ENCODE measurements at regions not wholly inside any gene's neighbourhood (a gene's known extent, or its start where the extent isn't known, plus 50 kb on each side); places are given as distances from the start of the nearest gene placed in this dataset.
"Not testable (repeated sequence)": the region's sequence is repeated elsewhere in the genome, so short reads cannot be mapped to it uniquely, and the experiment has no call there.

DNA sequence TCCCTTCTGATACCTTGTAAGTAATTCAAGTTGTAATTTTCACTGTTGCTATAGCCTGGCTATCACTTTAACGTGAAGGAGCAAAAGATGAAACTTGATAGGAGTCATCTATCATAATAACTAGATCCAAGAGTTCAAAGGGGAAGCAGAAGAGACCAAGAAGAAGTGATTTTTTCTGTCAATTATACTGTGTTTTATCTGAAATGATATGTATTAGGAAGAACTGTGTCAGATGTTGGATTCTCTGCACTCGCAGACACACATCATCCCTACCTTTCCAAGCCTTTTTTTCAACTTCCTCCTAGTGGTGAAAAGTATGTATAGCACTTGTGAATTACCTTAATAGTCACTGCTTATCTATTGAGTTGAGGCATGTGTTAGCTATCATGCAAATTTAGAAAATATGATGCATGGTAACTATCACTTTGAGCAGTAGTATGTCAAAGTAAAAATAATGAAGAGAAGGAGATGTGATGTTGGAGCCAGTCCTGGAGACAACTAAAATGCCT, 864.2 kb downstream of the PRIM2 start:
- not testable (repeated sequence) for H3K4me1 Mint-ChIP-seq, ATAC-seq, DNase-seq

DNA sequence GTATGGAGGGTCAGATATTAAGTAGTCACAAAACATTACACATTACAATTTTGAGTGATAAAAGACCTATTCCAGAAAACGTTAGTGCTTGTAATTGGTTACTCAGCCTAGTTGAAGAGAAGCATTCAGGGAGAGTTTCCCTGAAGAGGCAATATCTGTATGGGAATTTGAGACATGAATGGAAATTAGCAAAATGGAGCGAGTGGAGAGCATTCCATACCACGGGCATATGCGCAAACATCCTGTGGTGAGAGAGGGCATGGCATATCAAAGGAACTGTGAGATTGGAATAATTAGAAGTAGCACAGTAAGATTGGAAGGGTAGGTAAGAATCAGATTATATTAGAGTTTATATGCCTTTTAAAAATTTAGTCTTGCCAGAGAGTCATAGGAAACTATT, 867.9 kb downstream of the PRIM2 start:
- ATAC-seq; DNase-seq; H3K27ac Mint-ChIP-seq; H3K9me3 Mint-ChIP-seq; H3K4me3 Mint-ChIP-seq; H3K27me3 Mint-ChIP-seq; H3K4me1 Mint-ChIP-seq; H3K36me3 Mint-ChIP-seq (ENCODE audit: low read depth): not testable (repeated sequence)

More for the DNA sequence above, 864.2 kb downstream of the PRIM2 start:
- H3K27me3 Mint-ChIP-seq; H3K36me3 Mint-ChIP-seq (ENCODE audit: low read depth); H3K9me3 Mint-ChIP-seq; H3K27ac Mint-ChIP-seq; H3K4me3 Mint-ChIP-seq: not testable (repeated sequence)

DNA sequence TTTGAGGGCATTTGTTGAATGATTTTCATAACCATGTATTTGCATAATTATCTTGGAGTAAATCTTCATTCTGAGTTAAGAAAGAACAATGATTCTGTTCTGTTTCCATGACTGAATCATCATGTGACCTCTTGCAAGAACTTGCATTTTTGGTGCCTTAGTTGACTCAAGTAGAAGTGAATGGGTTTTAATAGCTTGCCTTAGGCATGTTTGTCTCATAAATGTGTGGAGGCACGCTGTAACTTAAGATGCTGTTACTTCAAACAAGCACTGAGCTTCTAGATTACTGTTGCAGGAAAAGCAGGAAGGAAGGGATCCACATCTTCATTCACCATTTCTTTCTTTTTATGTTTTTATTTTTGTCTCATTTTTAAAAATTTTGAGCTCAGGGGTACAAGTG, 875.8 kb downstream of the PRIM2 start:
- not testable (repeated sequence) for H3K9me3 Mint-ChIP-seq; H3K27me3 Mint-ChIP-seq; ATAC-seq; H3K4me3 Mint-ChIP-seq; H3K27ac Mint-ChIP-seq; H3K4me1 Mint-ChIP-seq; H3K36me3 Mint-ChIP-seq (ENCODE audit: low read depth); DNase-seq

DNA sequence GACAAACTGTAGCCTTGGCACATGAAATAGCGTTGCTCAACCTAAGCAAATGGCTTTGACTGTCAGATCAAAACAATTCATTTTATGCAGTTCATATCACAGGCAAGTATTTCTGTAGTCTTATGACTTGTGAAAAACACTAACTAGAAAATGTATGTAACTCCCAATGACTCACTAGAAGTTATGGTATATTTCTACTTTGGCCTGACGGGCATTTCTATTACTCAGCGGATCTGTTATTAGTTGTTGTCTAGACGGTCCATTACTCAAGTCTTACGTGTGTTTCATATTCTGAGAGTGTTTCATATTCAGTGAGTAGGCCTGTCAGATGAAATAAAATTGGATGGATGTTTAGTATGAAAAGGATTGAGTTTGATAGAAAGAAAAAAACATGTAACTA, 880.9 kb downstream of the PRIM2 start:
- H3K36me3 Mint-ChIP-seq (ENCODE audit: low read depth), result no peaks in the 10 kb centered on the region
- no peaks in the 10 kb centered on the region for H3K9me3 Mint-ChIP-seq
- ATAC-seq (no peak), DNase-seq (no peak)
- no peaks in the 10 kb centered on the region for H3K27me3 Mint-ChIP-seq
- H3K4me3 Mint-ChIP-seq, result no peak overlapping the region
- H3K4me1 Mint-ChIP-seq, result no peaks in the 10 kb centered on the region
- H3K27ac Mint-ChIP-seq, result no peak overlapping the region

DNA sequence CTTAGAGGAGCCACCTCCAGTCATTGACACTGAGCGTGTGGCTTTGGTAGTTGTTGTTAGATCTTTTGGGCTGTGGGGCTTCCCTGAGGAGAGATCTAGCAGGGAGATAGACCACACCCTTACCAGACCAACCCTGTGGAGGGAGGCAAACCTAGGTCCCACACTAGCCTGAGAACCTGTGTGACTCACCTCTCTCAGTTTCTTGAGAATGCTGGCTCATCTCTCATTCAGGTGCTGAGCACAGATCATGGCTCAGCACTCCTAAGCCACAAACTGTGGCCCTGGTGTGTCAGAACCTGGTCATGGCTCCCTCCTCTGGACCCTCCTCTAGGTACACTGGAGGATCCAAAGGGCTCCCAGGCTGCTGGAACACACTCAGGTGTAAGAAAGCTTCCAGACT, 919.7 kb downstream of the PRIM2 start:
- H3K4me3 Mint-ChIP-seq; H3K4me1 Mint-ChIP-seq; DNase-seq; H3K36me3 Mint-ChIP-seq (ENCODE audit: low read depth); H3K27ac Mint-ChIP-seq; H3K27me3 Mint-ChIP-seq; ATAC-seq: not testable (repeated sequence)
- H3K9me3 Mint-ChIP-seq, result peaks cover 15% of the 10 kb centered on the region

DNA sequence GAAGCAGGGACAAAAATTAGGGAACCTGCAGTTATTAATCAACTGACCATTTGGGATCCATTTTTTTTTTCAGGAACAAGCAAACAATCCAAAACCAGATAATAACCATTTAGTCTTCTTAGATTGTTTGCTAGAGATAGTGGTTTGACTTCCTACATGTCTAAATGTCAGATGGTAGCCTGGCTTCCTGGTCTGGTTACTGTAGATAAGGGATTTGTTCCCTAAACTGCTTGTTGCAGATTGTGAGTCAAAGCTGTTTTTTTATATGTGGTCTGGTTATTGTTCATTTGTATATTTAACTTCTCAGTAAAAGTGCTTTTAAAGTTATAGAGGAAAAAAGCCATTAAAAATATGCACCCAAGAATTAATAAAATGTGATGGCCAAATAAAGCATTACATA, 921.0 kb downstream of the PRIM2 start:
- not testable (repeated sequence) for DNase-seq; H3K36me3 Mint-ChIP-seq (ENCODE audit: low read depth); H3K4me1 Mint-ChIP-seq; H3K4me3 Mint-ChIP-seq; H3K27me3 Mint-ChIP-seq; H3K27ac Mint-ChIP-seq; ATAC-seq
- H3K9me3 Mint-ChIP-seq, result peaks cover 13% of the 10 kb centered on the region

DNA sequence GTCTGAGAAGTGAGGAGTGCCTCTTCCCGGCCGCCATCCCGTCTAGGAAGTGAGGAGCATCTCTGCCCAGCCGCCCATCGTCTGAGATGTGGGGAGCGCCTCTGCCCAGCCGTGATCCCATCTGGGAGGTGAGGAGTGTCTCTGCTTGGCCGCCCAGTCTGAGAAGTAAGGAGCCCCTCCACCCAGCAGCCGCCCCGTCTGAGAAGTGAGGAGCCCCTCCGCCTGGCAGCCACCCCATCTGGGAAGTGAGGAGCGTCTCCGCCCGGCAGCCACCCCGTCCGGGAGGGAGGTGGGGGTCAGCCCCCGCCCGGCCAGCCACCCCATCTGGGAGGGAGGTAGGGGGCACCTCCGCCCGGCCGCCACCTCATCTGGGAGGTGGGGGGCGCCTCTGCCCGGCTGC, 940.2 kb downstream of the PRIM2 start:
- not testable (repeated sequence) for H3K4me1 Mint-ChIP-seq; ATAC-seq; H3K27ac Mint-ChIP-seq; DNase-seq; H3K27me3 Mint-ChIP-seq; H3K4me3 Mint-ChIP-seq; H3K36me3 Mint-ChIP-seq (ENCODE audit: low read depth)
- H3K9me3 Mint-ChIP-seq, result peaks cover 10% of the 10 kb centered on the region

DNA sequence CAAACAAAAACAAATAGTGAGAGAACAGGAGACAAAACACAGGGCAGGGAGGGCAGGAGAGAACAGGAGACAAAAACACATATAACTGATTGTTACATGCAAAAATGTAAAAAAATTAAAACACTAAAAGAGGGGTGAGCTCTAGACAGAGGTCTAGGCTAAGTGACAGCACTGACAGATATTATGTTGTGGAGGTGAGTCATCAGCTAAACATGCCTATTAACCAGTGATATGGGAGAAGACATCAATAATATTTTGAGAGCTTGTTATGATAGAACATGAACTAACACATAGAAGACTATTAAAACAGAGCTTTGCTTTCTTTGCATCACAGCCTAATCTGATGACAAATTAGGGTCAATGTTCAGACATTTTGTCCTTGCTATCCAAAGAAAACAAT, 972.7 kb downstream of the PRIM2 start:
- H3K27ac Mint-ChIP-seq, result no peak overlapping the region
- ATAC-seq (no peak), DNase-seq (no peak)
- no peaks in the 10 kb centered on the region for H3K9me3 Mint-ChIP-seq
- no peak overlapping the region for H3K4me3 Mint-ChIP-seq
- no peaks in the 10 kb centered on the region for H3K36me3 Mint-ChIP-seq (ENCODE audit: low read depth)
- H3K27me3 Mint-ChIP-seq, result no peaks in the 10 kb centered on the region
- H3K4me1 Mint-ChIP-seq, result no peaks in the 10 kb centered on the region

DNA sequence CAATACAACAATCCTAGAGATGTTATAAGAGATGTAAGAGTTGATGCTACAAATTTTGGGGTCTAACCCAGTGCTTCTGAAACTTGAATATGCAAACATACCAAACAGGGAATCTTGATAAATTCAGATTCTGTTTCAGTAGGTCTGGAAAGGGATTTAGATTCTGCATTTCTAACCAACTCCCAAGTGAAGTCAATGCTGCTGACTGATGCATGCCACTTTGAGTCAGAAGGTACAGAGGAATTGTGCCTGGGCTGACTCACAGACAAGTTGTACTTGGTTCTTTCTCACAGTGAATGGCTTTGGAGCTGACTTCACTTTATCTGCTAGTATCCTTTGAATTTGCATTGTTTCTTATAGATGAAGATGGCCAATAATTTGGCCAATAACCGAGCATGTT, 973.9 kb downstream of the PRIM2 start:
- not testable (repeated sequence) for ATAC-seq, H3K9me3 Mint-ChIP-seq, DNase-seq

DNA sequence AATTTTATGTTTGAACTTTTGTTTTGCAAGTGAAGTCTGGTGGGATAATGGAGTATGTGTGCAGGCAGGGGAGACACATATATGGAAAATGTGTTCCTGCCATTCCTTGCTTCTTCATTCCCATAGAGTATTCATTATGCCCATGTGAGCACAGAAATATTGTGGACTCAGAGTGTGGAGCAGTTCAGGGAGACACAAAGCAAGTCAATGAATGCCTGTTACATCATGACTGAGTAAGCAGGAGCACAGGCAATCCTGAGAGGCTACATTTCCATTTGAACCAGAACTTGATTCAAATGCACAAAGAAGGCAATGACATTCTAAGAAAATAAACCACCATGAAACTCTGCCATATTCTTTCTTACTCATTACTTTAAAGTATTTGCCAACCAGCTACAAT, 990.5 kb downstream of the PRIM2 start:
- ATAC-seq; H3K27me3 Mint-ChIP-seq; H3K4me3 Mint-ChIP-seq; H3K4me1 Mint-ChIP-seq; H3K27ac Mint-ChIP-seq; H3K9me3 Mint-ChIP-seq; DNase-seq; H3K36me3 Mint-ChIP-seq (ENCODE audit: low read depth): not testable (repeated sequence)

More for the DNA sequence above, 973.9 kb downstream of the PRIM2 start:
- not testable (repeated sequence) for H3K4me3 Mint-ChIP-seq; H3K27ac Mint-ChIP-seq; H3K27me3 Mint-ChIP-seq; H3K36me3 Mint-ChIP-seq (ENCODE audit: low read depth); H3K4me1 Mint-ChIP-seq

DNA sequence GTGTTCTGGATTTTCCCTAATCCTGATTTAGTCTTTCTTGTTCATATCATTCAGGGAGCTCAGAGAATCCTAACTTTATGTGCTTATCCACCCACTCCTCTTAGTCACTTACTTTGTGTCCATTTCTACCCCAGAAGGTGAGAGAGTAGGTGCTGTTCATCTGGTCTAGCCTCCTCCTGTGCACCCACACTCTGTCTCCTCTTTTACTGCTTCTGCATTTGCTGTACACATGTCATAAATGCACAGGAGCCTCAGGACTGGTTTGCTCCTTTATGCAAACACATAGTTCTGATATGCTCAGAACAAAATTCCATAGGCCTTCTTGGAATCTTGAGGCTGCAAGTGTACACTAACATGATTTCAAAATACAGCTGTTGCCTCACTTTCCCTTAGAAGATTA, 1014.7 kb downstream of the PRIM2 start:
- H3K4me1 Mint-ChIP-seq; H3K4me3 Mint-ChIP-seq; H3K36me3 Mint-ChIP-seq (ENCODE audit: low read depth); DNase-seq; H3K9me3 Mint-ChIP-seq; H3K27ac Mint-ChIP-seq; ATAC-seq; H3K27me3 Mint-ChIP-seq: not testable (repeated sequence)

DNA sequence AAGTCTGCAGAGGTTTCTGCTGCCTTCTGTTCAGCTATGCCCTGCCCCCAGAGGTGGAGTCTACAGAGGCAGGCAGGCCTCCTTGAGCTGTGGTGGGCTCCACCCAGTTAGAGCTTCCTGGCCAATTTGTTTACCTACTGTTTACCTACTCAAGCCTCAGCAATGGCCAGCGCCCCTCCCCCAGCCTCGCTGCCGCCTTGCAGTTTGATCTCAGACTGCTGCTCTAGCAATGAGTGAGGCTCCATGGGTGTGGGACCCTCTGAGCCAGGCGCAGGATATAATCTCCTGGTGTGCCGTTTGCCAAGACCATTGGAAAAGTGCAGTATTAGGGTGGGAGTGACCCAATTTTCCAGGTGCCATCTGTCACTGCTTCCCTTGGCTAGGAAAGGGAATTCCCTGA, 1024.9 kb downstream of the PRIM2 start:
- not testable (repeated sequence) for H3K4me3 Mint-ChIP-seq; ATAC-seq; H3K27ac Mint-ChIP-seq; H3K36me3 Mint-ChIP-seq (ENCODE audit: low read depth); H3K4me1 Mint-ChIP-seq; DNase-seq; H3K27me3 Mint-ChIP-seq
- peaks cover 20% of the 10 kb centered on the region for H3K9me3 Mint-ChIP-seq

DNA sequence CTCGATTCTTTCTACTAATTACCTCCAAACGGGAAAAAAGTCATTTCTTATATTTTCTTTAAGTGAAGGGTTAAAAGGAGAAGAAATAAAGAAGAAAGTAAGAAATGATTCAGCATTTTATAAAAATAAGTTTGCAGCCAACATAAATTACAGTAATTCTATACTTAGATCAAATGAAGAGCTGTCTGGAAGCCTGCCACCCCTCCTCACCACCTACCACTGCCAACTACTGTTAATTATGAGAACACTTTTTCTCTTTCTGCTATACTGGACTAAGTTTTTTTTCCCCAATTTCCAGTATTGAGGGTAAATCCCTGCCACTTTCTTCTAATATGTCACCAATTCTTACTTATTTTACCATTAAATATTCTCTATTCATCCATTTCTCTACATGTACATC, 1030.1 kb downstream of the PRIM2 start:
- not testable (repeated sequence) for H3K36me3 Mint-ChIP-seq (ENCODE audit: low read depth); H3K4me3 Mint-ChIP-seq; ATAC-seq; DNase-seq; H3K4me1 Mint-ChIP-seq; H3K27ac Mint-ChIP-seq; H3K27me3 Mint-ChIP-seq; H3K9me3 Mint-ChIP-seq

DNA sequence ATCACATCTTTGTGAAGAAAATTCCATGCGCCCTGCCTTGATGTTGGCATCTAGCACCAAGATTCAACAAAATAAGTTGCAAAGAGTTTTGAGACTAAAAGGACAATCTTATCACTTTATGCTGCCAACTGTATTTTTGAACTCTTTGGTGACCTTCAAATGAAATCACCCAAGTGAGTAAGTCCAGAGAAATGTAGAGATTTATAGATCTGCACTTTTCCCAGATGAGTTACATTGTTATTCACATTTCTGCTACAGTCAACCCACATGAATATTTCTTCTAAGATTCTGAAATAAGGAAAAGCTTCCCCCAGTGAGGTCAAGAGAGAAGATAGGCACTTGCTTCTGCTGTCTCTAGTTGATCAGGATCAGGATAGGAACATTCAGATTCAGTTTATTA, 1034.2 kb downstream of the PRIM2 start:
- not testable (repeated sequence) for H3K27me3 Mint-ChIP-seq; H3K27ac Mint-ChIP-seq; H3K4me1 Mint-ChIP-seq; ATAC-seq; H3K36me3 Mint-ChIP-seq (ENCODE audit: low read depth); H3K4me3 Mint-ChIP-seq; DNase-seq
- H3K9me3 Mint-ChIP-seq, result peaks cover 13% of the 10 kb centered on the region

DNA sequence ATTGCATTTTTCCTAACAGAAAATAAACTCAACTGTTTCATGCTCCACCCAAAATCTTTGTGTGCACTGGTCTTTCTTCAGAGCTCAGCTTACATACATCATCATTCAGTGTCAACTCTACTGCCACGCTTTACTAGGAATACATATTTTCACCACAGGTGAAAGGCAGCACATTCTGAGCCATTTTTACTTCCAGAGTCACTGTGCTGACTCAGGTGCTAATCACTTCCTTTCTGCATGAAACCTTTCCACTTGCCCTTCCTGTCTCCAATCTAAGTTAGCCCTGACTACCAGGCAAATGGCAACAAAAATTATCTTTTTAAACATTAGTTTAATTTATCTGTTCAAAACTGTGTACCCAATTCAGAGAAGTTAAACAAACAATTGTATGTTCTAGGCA, 1041.0 kb downstream of the PRIM2 start:
- H3K9me3 Mint-ChIP-seq, result peaks cover 11% of the 10 kb centered on the region
- not testable (repeated sequence) for H3K36me3 Mint-ChIP-seq (ENCODE audit: low read depth); DNase-seq; H3K27ac Mint-ChIP-seq; H3K4me1 Mint-ChIP-seq; H3K4me3 Mint-ChIP-seq; H3K27me3 Mint-ChIP-seq; ATAC-seq

DNA sequence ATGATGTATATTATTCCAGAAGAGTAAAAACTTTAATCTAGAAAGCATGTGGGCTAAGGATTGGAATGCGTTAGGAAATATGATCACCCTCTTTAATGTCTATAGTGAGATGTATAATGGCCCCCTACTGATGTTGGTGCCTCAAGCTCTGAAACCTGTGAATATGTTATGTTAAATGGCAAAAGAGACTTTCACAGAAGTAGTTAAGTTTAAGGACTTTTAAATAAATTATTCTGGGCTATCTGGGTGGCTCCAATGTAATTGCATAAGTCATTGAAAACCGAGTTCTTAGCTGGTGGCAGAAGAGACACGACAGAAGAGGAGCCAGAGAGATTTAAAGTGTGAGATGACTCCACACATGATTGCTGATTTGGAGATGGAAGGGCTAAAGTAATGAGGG, 1048.4 kb downstream of the PRIM2 start:
- H3K27ac Mint-ChIP-seq; ATAC-seq; H3K4me1 Mint-ChIP-seq; H3K9me3 Mint-ChIP-seq; H3K4me3 Mint-ChIP-seq; H3K27me3 Mint-ChIP-seq; H3K36me3 Mint-ChIP-seq (ENCODE audit: low read depth); DNase-seq: not testable (repeated sequence)

All from activated naive CD8-positive, alpha-beta T cell treated with anti-CD3 and anti-CD28 coated beads, Interleukin-2, amount 50 U/mL, for 24 hours (primary cell).